Mesenchymal stem cell (in vitro differentiated cells and primary cell): ENCODE measurements at regions not wholly inside any gene's neighbourhood (a gene's known extent, or its start where the extent isn't known, plus 50 kb on each side); places are given as distances from the start of the nearest gene placed in this dataset.

Source experiments
- DNase-seq: peaks from one replicate; pipeline ENCODE4 v3.0.0-alpha.2; 2013
- H2AFZ ChIP-seq: one replicate; pipeline ENCODE4 v1.6.1; 2013; ENCODE audit warnings: low read depth, mild to moderate bottlenecking, control low read depth, inconsistent platforms, low read length, moderate library complexity
- H2AK5ac ChIP-seq: 2 replicates; pipeline ENCODE4 v1.6.1; 2013; ENCODE audit warnings: low read length, moderate library complexity, mild to moderate bottlenecking, inconsistent platforms; ENCODE audit not compliant: severe bottlenecking
- H2BK120ac ChIP-seq: one replicate; pipeline ENCODE4 v1.6.1; 2013; ENCODE audit warnings: low read depth, mild to moderate bottlenecking, inconsistent platforms, low read length, moderate library complexity
- H2BK12ac ChIP-seq, 2 experiments: one replicate each; pipeline ENCODE4 v1.6.1; 2013; ENCODE audit warnings: inconsistent platforms in 2 of 2, low read length in 2 of 2, mild to moderate bottlenecking in 2 of 2, moderate library complexity in 2 of 2, control low read depth in 1 of 2
- H2BK15ac ChIP-seq: one replicate; pipeline ENCODE4 v1.6.1; 2013; ENCODE audit warnings: mild to moderate bottlenecking, low read depth, inconsistent platforms; ENCODE audit not compliant: poor library complexity, severe bottlenecking
- H2BK5ac ChIP-seq: 2 replicates; pipeline ENCODE4 v1.6.1; 2013; ENCODE audit warnings: low read depth, mild to moderate bottlenecking, low read length, control low read depth, inconsistent platforms; ENCODE audit not compliant: poor library complexity, severe bottlenecking
- H3K14ac ChIP-seq, 2 experiments: one replicate each; pipeline ENCODE4 v1.6.1; 2013; ENCODE audit warnings: inconsistent platforms in 2 of 2, low read length in 2 of 2, control low read depth in 1 of 2, mild to moderate bottlenecking in 1 of 2, moderate library complexity in 1 of 2
- H3K18ac ChIP-seq, 2 experiments: one replicate each; pipeline ENCODE4 v1.6.1; 2013; ENCODE audit warnings: inconsistent platforms in 2 of 2, low read length in 2 of 2, control low read depth in 1 of 2, low read depth in 1 of 2, mild to moderate bottlenecking in 1 of 2
- H3K23ac ChIP-seq, 2 experiments: one replicate each; pipeline ENCODE4 v1.6.1; 2013; ENCODE audit warnings: inconsistent platforms in 2 of 2, low read length in 2 of 2, mild to moderate bottlenecking in 2 of 2, moderate library complexity in 2 of 2, control low read depth in 1 of 2
- H3K27ac ChIP-seq: 2 replicates; pipeline ENCODE4 v1.5.1; 2013; ENCODE audit warnings: mild to moderate bottlenecking, moderate library complexity, low read length, control low read depth, inconsistent platforms; ENCODE audit not compliant: poor library complexity, severe bottlenecking
- H3K27me3 ChIP-seq, 2 experiments: 2 replicates each; pipeline versions ENCODE4 v1.6.1 to v1.7.0; 2013; ENCODE audit warnings: low read length in 2 of 2, mild to moderate bottlenecking in 2 of 2, moderate library complexity in 2 of 2, control low read depth in 1 of 2, inconsistent platforms in 1 of 2; ENCODE audit not compliant: control insufficient read depth in 1 of 2, insufficient read depth in 1 of 2
- H3K36me3 ChIP-seq, 2 experiments: 2 replicates each; pipeline versions ENCODE4 v1.6.1 to v1.7.0; 2013; ENCODE audit warnings: low read length in 2 of 2, control low read depth in 1 of 2, inconsistent platforms in 1 of 2, low read depth in 1 of 2, mild to moderate bottlenecking in 1 of 2; ENCODE audit not compliant: insufficient read depth in 2 of 2, control insufficient read depth in 1 of 2
- H3K4ac ChIP-seq, 2 experiments: one replicate each; pipeline ENCODE4 v1.6.1; 2013; ENCODE audit warnings: inconsistent platforms in 2 of 2, low read length in 2 of 2, mild to moderate bottlenecking in 2 of 2, moderate library complexity in 2 of 2, control low read depth in 1 of 2, low read depth in 1 of 2
- H3K4me1 ChIP-seq: 2 replicates; pipeline ENCODE4 v1.6.1; 2013; ENCODE audit warnings: low read depth, low read length, control low read depth; ENCODE audit not compliant: control insufficient read depth, insufficient read depth
- H3K4me2 ChIP-seq: 2 replicates; pipeline ENCODE4 v1.6.1; 2013; ENCODE audit warnings: low read length, mild to moderate bottlenecking, inconsistent platforms; ENCODE audit not compliant: poor library complexity, severe bottlenecking
- H3K4me3 ChIP-seq, 2 experiments: 2 replicates each; pipeline versions ENCODE4 v1.5.1 to v1.7.0; 2013; ENCODE audit warnings: low read length in 2 of 2, mild to moderate bottlenecking in 2 of 2, control low read depth in 1 of 2, low read depth in 1 of 2; ENCODE audit not compliant: insufficient read depth in 1 of 2
- H3K79me1 ChIP-seq: replicated peaks from 2 replicates; pipeline ENCODE4 v1.6.1; 2013; ENCODE audit warnings: mild to moderate bottlenecking, control low read depth, low read length, inconsistent platforms; ENCODE audit not compliant: poor library complexity, severe bottlenecking
- H3K9ac ChIP-seq: 2 replicates; pipeline ENCODE4 v1.7.0; 2013; ENCODE audit warnings: mild to moderate bottlenecking, low read length, moderate library complexity
- H3K9me3 ChIP-seq: 2 replicates; pipeline ENCODE4 v1.7.0; 2013; ENCODE audit warnings: mild to moderate bottlenecking, low read length; ENCODE audit not compliant: control insufficient read depth
- H4K8ac ChIP-seq: one replicate; pipeline ENCODE4 v1.6.1; 2013; ENCODE audit warnings: inconsistent platforms, mild to moderate bottlenecking, low read length, moderate library complexity
- H4K91ac ChIP-seq: one replicate; pipeline ENCODE4 v1.6.1; 2013; ENCODE audit warnings: mild to moderate bottlenecking, low read length, inconsistent platforms
- WGBS: methylation state at CpG from one replicate; pipeline ENCODE4 v1.1.7; 2013; ENCODE audit warnings: mixed read lengths; 5-methylcytosine and 5-hydroxymethylcytosine counted together

DNA sequence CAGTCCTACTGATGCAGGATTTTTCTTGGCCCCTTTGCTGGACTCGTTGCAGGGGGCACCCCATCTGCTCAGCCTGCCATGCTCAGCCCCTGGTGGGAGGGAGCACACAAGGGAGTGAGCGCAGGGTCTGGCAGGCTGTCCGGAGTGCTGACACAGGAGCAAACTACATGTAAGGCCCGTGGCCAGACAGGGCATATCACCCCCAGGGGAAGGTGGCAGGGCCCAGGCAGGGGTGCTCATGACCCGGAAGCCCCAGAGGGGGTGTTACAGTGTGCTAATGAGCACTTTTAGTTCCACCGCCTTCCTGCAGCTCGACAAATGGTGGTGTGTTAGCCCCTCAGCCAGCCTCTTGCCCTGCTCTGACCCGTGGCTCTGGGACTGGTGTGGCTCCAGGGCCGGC lies 645.6 kb upstream of the TMEM132C start:
- Histone ChIP-seq H4K8ac (no peak overlapping the region), H2BK12ac (no peak overlapping the region), H3K4me3 (no peak overlapping the region), H3K27ac (no peak overlapping the region), H3K23ac (no peak overlapping the region), H3K4me2 (no peak overlapping the region), H2AFZ (no peak overlapping the region), H4K91ac (no peak overlapping the region), H3K9me3 (peaks cover 5% of the 10 kb centered on the region), H3K18ac (peak overlapping the region in 1 of 2 experiments; percentile 18), H2BK120ac (no peak overlapping the region), H3K4ac (no peak overlapping the region), H3K27me3 (no peaks in the 10 kb centered on the region), H2BK15ac (no peak overlapping the region), H2BK5ac (no peak overlapping the region), H3K36me3 (no peaks in the 10 kb centered on the region), H3K9ac (no peak overlapping the region), H2AK5ac (no peak overlapping the region), H3K79me1 (no peaks in the 10 kb centered on the region), H3K4me1 (no peaks in the 10 kb centered on the region), H3K14ac (peak overlapping the region in 1 of 2 experiments; percentile 49)
- 36% methylated on average over 9 of the region's 9 CpGs for WGBS
- DNase-seq, result no peak

DNA sequence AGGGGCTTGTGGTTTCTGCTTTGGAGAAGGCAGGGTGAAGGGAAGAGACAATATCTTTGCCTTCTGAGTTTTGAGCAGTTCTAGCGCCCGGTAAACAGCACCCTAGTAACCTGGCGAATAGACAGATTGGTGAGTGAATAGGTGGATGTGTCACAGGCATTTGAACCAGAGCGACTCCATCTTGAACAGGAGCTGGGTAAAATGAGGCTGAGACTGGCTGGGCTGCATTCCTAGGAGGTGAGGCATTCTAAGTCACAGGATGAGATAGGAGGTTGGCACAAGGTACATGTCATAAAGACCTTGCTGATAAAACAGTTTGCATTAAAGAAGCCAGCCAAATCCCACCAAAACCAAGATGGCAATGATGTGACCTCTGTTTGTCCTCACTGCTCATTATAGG lies 643.6 kb upstream of the TMEM132C start:
- Histone ChIP-seq H3K4me2 (no peak overlapping the region), H3K14ac (no peak overlapping the region), H3K9ac (no peak overlapping the region), H4K8ac (no peak overlapping the region), H4K91ac (no peak overlapping the region), H2BK15ac (no peak overlapping the region), H3K18ac (no peak overlapping the region), H3K9me3 (peaks cover 5% of the 10 kb centered on the region), H3K4me1 (no peaks in the 10 kb centered on the region), H2BK5ac (no peak overlapping the region), H2BK120ac (no peak overlapping the region), H3K4ac (no peak overlapping the region), H3K36me3 (no peaks in the 10 kb centered on the region), H2AFZ (no peak overlapping the region), H2BK12ac (no peak overlapping the region), H2AK5ac (no peak overlapping the region), H3K27ac (no peak overlapping the region), H3K79me1 (no peaks in the 10 kb centered on the region), H3K23ac (no peak overlapping the region), H3K4me3 (no peak overlapping the region), H3K27me3 (no peaks in the 10 kb centered on the region)
- DNase-seq, result no peak
- 91% methylated on average over 4 of the region's 4 CpGs for WGBS

DNA sequence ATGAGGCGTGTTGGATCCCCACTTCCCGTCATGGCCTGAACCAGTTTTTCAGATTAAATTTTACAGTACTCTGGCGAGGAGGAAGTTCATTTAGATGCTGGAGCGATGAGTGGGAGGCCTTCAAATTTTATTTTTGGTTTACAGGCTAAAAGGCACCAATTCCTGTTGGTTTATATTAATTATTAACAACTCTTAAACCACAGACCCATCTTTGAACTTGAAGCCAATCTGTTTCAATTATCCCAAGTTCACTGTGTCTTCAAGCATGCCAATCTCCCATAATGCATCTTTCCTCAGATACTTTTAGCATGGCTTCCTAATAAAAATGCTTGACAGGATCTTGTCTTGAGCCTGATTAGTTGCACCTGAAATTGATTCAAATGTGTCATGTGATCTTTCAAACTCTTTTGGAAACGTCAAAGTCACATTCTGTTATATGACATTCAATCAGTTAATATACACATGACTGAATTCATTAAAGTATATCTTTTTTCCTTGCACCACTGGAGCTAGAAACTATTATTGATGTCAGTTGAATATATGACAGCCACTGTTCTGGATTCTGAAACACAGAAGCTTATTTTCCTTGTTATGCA lies 641.7 kb upstream of the TMEM132C start:
- WGBS, result 84% methylated on average over 3 of the region's 5 CpGs
- H3K9me3 ChIP-seq, result peaks cover 5% of the 10 kb centered on the region

DNA sequence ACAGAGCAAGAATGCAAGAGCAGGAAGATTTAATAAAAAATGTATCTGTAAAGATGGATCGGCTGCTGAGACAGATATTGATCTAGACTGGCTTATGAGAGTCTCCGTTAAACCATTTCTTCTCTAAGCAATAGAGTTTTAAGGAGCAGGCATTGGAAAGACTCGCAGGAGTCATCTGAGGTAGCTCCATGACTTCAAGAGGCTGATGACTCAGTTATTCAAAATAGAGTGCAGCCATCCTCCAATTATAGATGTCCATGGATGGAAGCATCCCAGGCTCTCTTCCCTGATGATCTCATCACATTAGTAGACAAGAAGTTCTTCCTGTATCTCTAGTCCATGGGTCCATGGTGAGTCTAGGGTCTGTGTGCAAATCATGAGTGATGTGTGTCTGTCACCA lies 638.3 kb upstream of the TMEM132C start:
- Histone ChIP-seq H3K36me3 (no peaks in the 10 kb centered on the region), H2BK120ac (no peak overlapping the region), H3K27ac (no peak overlapping the region), H3K4me3 (peak overlapping the region in 1 of 2 experiments; percentile 33), H3K27me3 (peaks cover 0 to 4% of the 10 kb centered on the region in 2 experiments), H2BK12ac (no peak overlapping the region), H4K91ac (no peak overlapping the region), H3K23ac (no peak overlapping the region), H2AFZ (no peak overlapping the region), H3K4me2 (no peak overlapping the region), H3K4ac (no peak overlapping the region), H3K14ac (no peak overlapping the region), H3K18ac (no peak overlapping the region), H2AK5ac (no peak overlapping the region), H4K8ac (no peak overlapping the region), H3K4me1 (no peaks in the 10 kb centered on the region), H3K79me1 (no peaks in the 10 kb centered on the region), H2BK5ac (no peak overlapping the region), H3K9me3 (no peaks in the 10 kb centered on the region), H2BK15ac (no peak overlapping the region), H3K9ac (peak overlapping the region; percentile 39)
- peak; percentile 65 for DNase-seq
- 88% methylated on average over 3 of the region's 3 CpGs for WGBS

More for the DNA sequence above, 641.7 kb upstream of the TMEM132C start:
- H3K18ac ChIP-seq, result no peak overlapping the region
- no peak overlapping the region for H2BK120ac ChIP-seq
- H4K91ac ChIP-seq, result no peak overlapping the region
- H2AFZ ChIP-seq, result no peak overlapping the region
- no peak overlapping the region for H3K23ac ChIP-seq
- H3K27me3 ChIP-seq, result no peaks in the 10 kb centered on the region
- no peak overlapping the region for H2BK12ac ChIP-seq
- H3K4ac ChIP-seq, result no peak overlapping the region
- DNase-seq, result no peak
- no peak overlapping the region for H4K8ac ChIP-seq
- H2AK5ac ChIP-seq, result no peak overlapping the region
- no peaks in the 10 kb centered on the region for H3K4me1 ChIP-seq
- no peak overlapping the region for H3K27ac ChIP-seq
- no peak overlapping the region for H2BK15ac ChIP-seq
- H3K14ac ChIP-seq, result no peak overlapping the region
- H3K4me3 ChIP-seq, result no peak overlapping the region
- no peaks in the 10 kb centered on the region for H3K79me1 ChIP-seq
- H2BK5ac ChIP-seq, result no peak overlapping the region
- H3K36me3 ChIP-seq, result no peaks in the 10 kb centered on the region
- H3K9ac ChIP-seq, result no peak overlapping the region
- no peak overlapping the region for H3K4me2 ChIP-seq
